ENCODE measurements at regions not wholly inside any gene's neighbourhood (a gene's known extent, or its start where the extent isn't known, plus 50 kb on each side); places are given as distances from the start of the nearest gene placed in this dataset.

- no TSS peak for BruUV-seq (replicated peaks)
- Histone ChIP-seq H3K27ac (ENCODE audit: insufficient read depth, low read depth, low read length) (no peak overlapping the region), H3K9me1 (replicated peaks; ENCODE audit: control insufficient read depth, extremely low read depth, insufficient read depth, low read length) (no peaks in the 10 kb centered on the region), H3K36me3 (ENCODE audit: control insufficient read depth in 2 of 2, extremely low read depth in 1 of 2, insufficient read depth in 2 of 2, low read length in 2 of 2) (no peaks in the 10 kb centered on the region), H2AFZ (ENCODE audit: low read depth, low read length) (no peak overlapping the region), H3K4me2 (ENCODE audit: insufficient read depth, low read length) (no peak overlapping the region), H3K4me1 (ENCODE audit: control insufficient read depth, extremely low read depth, insufficient read depth, low read length) (no peaks in the 10 kb centered on the region), H3K79me2 (ENCODE audit: control insufficient read depth, insufficient read depth, low read length) (no peaks in the 10 kb centered on the region), H3K9me3 (replicated peaks; ENCODE audit: control insufficient read depth, insufficient read depth, low read length) (no peaks in the 10 kb centered on the region), H3K9ac (replicated peaks; ENCODE audit: extremely low read depth, insufficient read depth, low read length) (no peak overlapping the region), H3K4me3 (replicated peaks in 1 of 3; ENCODE audit: insufficient read depth in 1 of 3, low read depth in 1 of 3, low read length in 3 of 3) (no peak overlapping the region), H3K27me3 (ENCODE audit: control insufficient read depth in 2 of 2, insufficient read depth in 2 of 2, low read length in 2 of 2) (no peaks in the 10 kb centered on the region), H4K20me1 (replicated peaks; ENCODE audit: control insufficient read depth, extremely low read depth, insufficient read depth, low read length) (no peaks in the 10 kb centered on the region)
- dilution Hi-C loops (cut with MboI; ENCODE audit: extremely low pct_ligation_motif_present, low sequenced_read_pairs): no loop called here
- ChIA-PET CTCF (no interaction called here), POLR2A (no interaction called here)
- no peak for FAIRE-seq
- TF ChIP-seq MYC (IDR thresholded peaks at IDR 0.05; ENCODE audit: low read depth, low read length) (no peak), FOS (IDR thresholded peaks at IDR 0.05; ENCODE audit: borderline replicate concordance, insufficient read depth, low read length) (no peak), POLR2AphosphoS5 (IDR thresholded peaks at IDR 0.05; ENCODE audit: insufficient read depth, low read depth, low read length) (no peak), CTCF (IDR thresholded peaks at IDR 0.05; ENCODE audit: extremely low read depth in 1 of 2, insufficient read depth in 1 of 2, low read depth in 1 of 2, low read length in 2 of 2) (no peak), GATA2 (IDR thresholded peaks at IDR 0.05; ENCODE audit: insufficient read depth, insufficient read length, low read depth, low read length) (no peak), POLR2A (IDR thresholded peaks at IDR 0.05; ENCODE audit: low read depth, low read length) (no peak), MAX (IDR thresholded peaks at IDR 0.05; ENCODE audit: insufficient read depth, insufficient read length) (no peak), EZH2 (IDR thresholded peaks at IDR 0.05; ENCODE audit: borderline replicate concordance, low read depth, low read length, severe bottlenecking) (no peak), JUN (IDR thresholded peaks at IDR 0.05; ENCODE audit: borderline replicate concordance, insufficient read depth, insufficient read length, low read depth) (no peak)
- DNase-seq (ENCODE audit: low read depth, low spot score): no peak
- intact Hi-C loops (cut with micrococcal nuclease): no loop called here
Observed at GRCh38 chr6:23367311-23367710, 758.7 kb upstream of the NRSN1 start.
